ENCODE measurements at regions not wholly inside any gene's neighbourhood (a gene's known extent, or its start where the extent isn't known, plus 50 kb on each side); places are given as distances from the start of the nearest gene placed in this dataset.

DNA sequence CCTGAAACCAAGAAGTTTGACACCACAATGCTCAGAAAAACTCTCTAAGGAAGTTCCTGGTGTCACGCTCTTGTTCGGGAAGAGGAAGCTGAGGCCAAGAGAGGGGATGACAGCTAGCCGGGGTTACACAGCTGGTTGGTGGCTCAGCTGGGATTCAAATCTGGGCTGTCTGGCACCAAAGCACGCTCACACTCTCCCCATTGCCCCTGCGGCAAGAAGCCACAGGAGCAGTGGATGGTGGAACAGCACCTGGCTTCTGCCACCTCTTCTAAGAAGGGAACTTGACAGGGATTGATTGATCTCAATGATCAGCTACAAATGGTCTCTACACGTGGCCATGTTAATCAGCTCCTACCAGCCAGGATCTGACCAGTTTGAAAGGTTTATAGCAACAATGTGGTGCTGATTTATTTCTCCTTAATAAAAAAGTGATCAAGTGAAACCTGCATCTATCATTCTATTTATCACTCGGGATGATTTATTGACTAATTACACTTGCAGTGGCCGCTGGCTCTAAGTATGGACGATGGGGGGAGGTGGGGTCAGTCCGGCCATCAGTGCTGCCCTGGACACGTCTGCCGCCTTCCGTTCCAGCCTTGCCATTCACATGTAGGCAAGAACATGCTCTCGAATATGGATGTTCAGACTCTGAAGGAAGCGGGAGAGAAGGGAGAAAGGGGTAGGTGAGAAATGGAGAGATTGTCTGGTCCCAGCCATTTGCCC lies 71.9 kb upstream of the TOP1 start:
- TF ChIP-seq MAX (IDR thresholded peaks at IDR 0.05; ENCODE audit: insufficient read depth, insufficient read length) = no peak
- TF ChIP-seq, protein P1, sequence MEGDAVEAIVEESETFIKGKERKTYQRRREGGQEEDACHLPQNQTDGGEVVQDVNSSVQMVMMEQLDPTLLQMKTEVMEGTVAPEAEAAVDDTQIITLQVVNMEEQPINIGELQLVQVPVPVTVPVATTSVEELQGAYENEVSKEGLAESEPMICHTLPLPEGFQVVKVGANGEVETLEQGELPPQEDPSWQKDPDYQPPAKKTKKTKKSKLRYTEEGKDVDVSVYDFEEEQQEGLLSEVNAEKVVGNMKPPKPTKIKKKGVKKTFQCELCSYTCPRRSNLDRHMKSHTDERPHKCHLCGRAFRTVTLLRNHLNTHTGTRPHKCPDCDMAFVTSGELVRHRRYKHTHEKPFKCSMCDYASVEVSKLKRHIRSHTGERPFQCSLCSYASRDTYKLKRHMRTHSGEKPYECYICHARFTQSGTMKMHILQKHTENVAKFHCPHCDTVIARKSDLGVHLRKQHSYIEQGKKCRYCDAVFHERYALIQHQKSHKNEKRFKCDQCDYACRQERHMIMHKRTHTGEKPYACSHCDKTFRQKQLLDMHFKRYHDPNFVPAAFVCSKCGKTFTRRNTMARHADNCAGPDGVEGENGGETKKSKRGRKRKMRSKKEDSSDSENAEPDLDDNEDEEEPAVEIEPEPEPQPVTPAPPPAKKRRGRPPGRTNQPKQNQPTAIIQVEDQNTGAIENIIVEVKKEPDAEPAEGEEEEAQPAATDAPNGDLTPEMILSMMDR (IDR thresholded peaks at IDR 0.05; ENCODE audit: extremely low read depth in 1 of 2, insufficient read depth in 1 of 2, low read depth in 1 of 2, low read length in 2 of 2) = no peak
- no peak for TF ChIP-seq GATA2 (IDR thresholded peaks at IDR 0.05; ENCODE audit: insufficient read depth, insufficient read length, low read depth, low read length)
- TF ChIP-seq EZH2 (IDR thresholded peaks at IDR 0.05; ENCODE audit: borderline replicate concordance, low read depth, low read length, severe bottlenecking) = no peak
- TF ChIP-seq POLR2A (IDR thresholded peaks at IDR 0.05; ENCODE audit: low read depth, low read length) = no peak
- no peak for TF ChIP-seq MYC (IDR thresholded peaks at IDR 0.05; ENCODE audit: low read depth, low read length)
- TF ChIP-seq POLR2AphosphoS5 (IDR thresholded peaks at IDR 0.05; ENCODE audit: insufficient read depth, low read depth, low read length) = no peak
